ENCODE measurements at regions not wholly inside any gene's neighbourhood (a gene's known extent, or its start where the extent isn't known, plus 50 kb on each side); places are given as distances from the start of the nearest gene placed in this dataset.
A peak's percentile ranks its signal among the peaks of the same experiment; 100 is the strongest.
"Not testable (repeated sequence)": the region's sequence is repeated elsewhere in the genome, so short reads cannot be mapped to it uniquely, and the experiment has no call there.

GRCh38 chr7:153193144-153193595 lies 433.6 kb downstream of the ACTR3B start:
- Histone ChIP-seq H2AFZ (ENCODE audit: low read depth, low read length) (peak overlapping the region; percentile 83; the same call in 1 of the 2 replicates), H3K36me3 (replicated peaks; ENCODE audit: low read depth, low read length) (no peaks in the 10 kb centered on the region), H3K27me3 (ENCODE audit: low read depth, low read length) (no peaks in the 10 kb centered on the region), H3K9me3 (ENCODE audit: insufficient read depth, low read length) (no peaks in the 10 kb centered on the region), H3K9ac (ENCODE audit: low read length) (no peak overlapping the region), H3K4me3 (ENCODE audit: low read length) (peak overlapping the region; percentile 44; the same call in 1 of the 2 replicates), H4K20me1 (ENCODE audit: insufficient read depth, low read length) (no peaks in the 10 kb centered on the region), H3K27ac (ENCODE audit: low read length) (no peak overlapping the region), H3K79me2 (ENCODE audit: low read length) (no peaks in the 10 kb centered on the region), H3K4me2 (ENCODE audit: low read length) (peak overlapping the region; percentile 65), H3K4me1 (ENCODE audit: low read length) (no peaks in the 10 kb centered on the region)
- peak; percentile 78 for TF ChIP-seq CTCF (IDR thresholded peaks at IDR 0.05; ENCODE audit: low read depth, low read length)
- TF ChIP-seq EZH2phosphoT487 (IDR thresholded peaks at IDR 0.05; ENCODE audit: low read depth): no peak

- no peak for TF ChIP-seq CTCF (IDR thresholded peaks at IDR 0.05; ENCODE audit: low read depth, low read length)
- TF ChIP-seq EZH2phosphoT487 (IDR thresholded peaks at IDR 0.05; ENCODE audit: low read depth): no peak
- no peak overlapping the region for H3K9ac ChIP-seq (ENCODE audit: low read length)
- H3K4me3 ChIP-seq (ENCODE audit: low read length): no peak overlapping the region
- no peaks in the 10 kb centered on the region for H4K20me1 ChIP-seq (ENCODE audit: insufficient read depth, low read length)
- no peaks in the 10 kb centered on the region for H3K79me2 ChIP-seq (ENCODE audit: low read length)
- H3K4me2 ChIP-seq (ENCODE audit: low read length): no peak overlapping the region
- H3K27me3 ChIP-seq (ENCODE audit: low read depth, low read length): no peaks in the 10 kb centered on the region
- H2AFZ ChIP-seq (ENCODE audit: low read depth, low read length): no peak overlapping the region
- no peak overlapping the region for H3K27ac ChIP-seq (ENCODE audit: low read length)
- H3K9me3 ChIP-seq (ENCODE audit: insufficient read depth, low read length): no peaks in the 10 kb centered on the region
- no peaks in the 10 kb centered on the region for H3K4me1 ChIP-seq (ENCODE audit: low read length)
- no peaks in the 10 kb centered on the region for H3K36me3 ChIP-seq (replicated peaks; ENCODE audit: low read depth, low read length)
These were observed 457.5 kb downstream of the ACTR3B start for GRCh38 chr7:153217032-153217431.

- Histone ChIP-seq H3K79me2 (ENCODE audit: low read length) (no peaks in the 10 kb centered on the region), H3K4me1 (ENCODE audit: low read length) (no peaks in the 10 kb centered on the region), H3K9me3 (ENCODE audit: insufficient read depth, low read length) (no peaks in the 10 kb centered on the region), H4K20me1 (ENCODE audit: insufficient read depth, low read length) (no peaks in the 10 kb centered on the region), H3K4me2 (ENCODE audit: low read length) (no peak overlapping the region), H2AFZ (ENCODE audit: low read depth, low read length) (no peak overlapping the region), H3K36me3 (replicated peaks; ENCODE audit: low read depth, low read length) (no peaks in the 10 kb centered on the region), H3K4me3 (ENCODE audit: low read length) (no peak overlapping the region), H3K27ac (ENCODE audit: low read length) (no peak overlapping the region), H3K27me3 (ENCODE audit: low read depth, low read length) (no peaks in the 10 kb centered on the region), H3K9ac (ENCODE audit: low read length) (no peak overlapping the region)
- TF ChIP-seq EZH2phosphoT487 (IDR thresholded peaks at IDR 0.05; ENCODE audit: low read depth) (no peak), CTCF (IDR thresholded peaks at IDR 0.05; ENCODE audit: low read depth, low read length) (no peak)
These were observed 465.3 kb downstream of the ACTR3B start for GRCh38 chr7:153224890-153225289.

- H2AFZ ChIP-seq (ENCODE audit: low read depth, low read length); H3K4me2 ChIP-seq (ENCODE audit: low read length); H3K4me1 ChIP-seq (ENCODE audit: low read length); H4K20me1 ChIP-seq (ENCODE audit: insufficient read depth, low read length); H3K4me3 ChIP-seq (ENCODE audit: low read length); H3K9me3 ChIP-seq (ENCODE audit: insufficient read depth, low read length); H3K79me2 ChIP-seq (ENCODE audit: low read length); H3K27me3 ChIP-seq (ENCODE audit: low read depth, low read length); H3K9ac ChIP-seq (ENCODE audit: low read length); H3K27ac ChIP-seq (ENCODE audit: low read length); H3K36me3 ChIP-seq (replicated peaks; ENCODE audit: low read depth, low read length): not testable (repeated sequence)
These were observed 485.6 kb downstream of the ACTR3B start for GRCh38 chr7:153245136-153245535.

- H3K9me3 ChIP-seq (ENCODE audit: insufficient read depth, low read length): no peaks in the 10 kb centered on the region
- H2AFZ ChIP-seq (ENCODE audit: low read depth, low read length): no peak overlapping the region
- H3K4me2 ChIP-seq (ENCODE audit: low read length): no peak overlapping the region
- TF ChIP-seq EZH2phosphoT487 (IDR thresholded peaks at IDR 0.05; ENCODE audit: low read depth) (no peak), CTCF (IDR thresholded peaks at IDR 0.05; ENCODE audit: low read depth, low read length) (no peak)
- no peaks in the 10 kb centered on the region for H4K20me1 ChIP-seq (ENCODE audit: insufficient read depth, low read length)
- H3K4me1 ChIP-seq (ENCODE audit: low read length): no peaks in the 10 kb centered on the region
- no peak overlapping the region for H3K9ac ChIP-seq (ENCODE audit: low read length)
- H3K27ac ChIP-seq (ENCODE audit: low read length): no peak overlapping the region
- H3K4me3 ChIP-seq (ENCODE audit: low read length): no peak overlapping the region
- no peaks in the 10 kb centered on the region for H3K27me3 ChIP-seq (ENCODE audit: low read depth, low read length)
- H3K36me3 ChIP-seq (replicated peaks; ENCODE audit: low read depth, low read length): no peaks in the 10 kb centered on the region
- H3K79me2 ChIP-seq (ENCODE audit: low read length): no peaks in the 10 kb centered on the region
These were observed 486.3 kb downstream of the ACTR3B start for GRCh38 chr7:153245809-153246208.
